Loucy (cell line): ENCODE measurements at regions not wholly inside any gene's neighbourhood (a gene's known extent, or its start where the extent isn't known, plus 50 kb on each side); places are given as distances from the start of the nearest gene placed in this dataset.

Source experiments
- EZH2phosphoT487 ChIP-seq: fragments of 200-600 bp; IDR thresholded peaks from 2 replicates; pipeline ENCODE4 v1.6.1; 2018; ENCODE audit warnings: antibody characterized with exemption, mild to moderate bottlenecking, moderate library complexity, borderline replicate concordance
- TF ChIP-seq, protein P1 (sequence below): fragments of 200-600 bp; sonication (generic); conservative IDR thresholded peaks from 2 replicates; pipeline ENCODE4 v1.5.1; 2014; ENCODE audit warnings: mild to moderate bottlenecking, antibody characterized with exemption, low read length

DNA sequence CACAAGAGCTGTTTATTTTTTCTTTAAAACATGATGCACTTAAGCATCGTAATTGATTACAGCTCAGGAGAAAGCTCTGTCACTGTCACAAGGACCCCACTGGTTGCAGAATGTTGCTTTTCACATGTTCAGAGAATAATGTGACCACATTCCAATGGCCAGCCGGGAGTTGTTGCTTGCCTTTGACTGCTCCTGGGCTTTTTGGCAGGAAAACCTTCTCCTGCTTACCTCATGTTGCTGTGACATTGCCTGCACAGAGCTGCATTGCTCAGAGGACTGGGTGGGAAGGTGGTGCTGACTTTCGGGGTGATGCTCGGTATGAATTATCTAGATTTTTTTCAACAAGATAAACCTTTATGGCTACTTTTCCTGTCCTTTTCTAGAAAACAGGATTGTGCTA, 88.2 kb downstream of the PALM2AKAP2 start:
- TF ChIP-seq, protein P1, sequence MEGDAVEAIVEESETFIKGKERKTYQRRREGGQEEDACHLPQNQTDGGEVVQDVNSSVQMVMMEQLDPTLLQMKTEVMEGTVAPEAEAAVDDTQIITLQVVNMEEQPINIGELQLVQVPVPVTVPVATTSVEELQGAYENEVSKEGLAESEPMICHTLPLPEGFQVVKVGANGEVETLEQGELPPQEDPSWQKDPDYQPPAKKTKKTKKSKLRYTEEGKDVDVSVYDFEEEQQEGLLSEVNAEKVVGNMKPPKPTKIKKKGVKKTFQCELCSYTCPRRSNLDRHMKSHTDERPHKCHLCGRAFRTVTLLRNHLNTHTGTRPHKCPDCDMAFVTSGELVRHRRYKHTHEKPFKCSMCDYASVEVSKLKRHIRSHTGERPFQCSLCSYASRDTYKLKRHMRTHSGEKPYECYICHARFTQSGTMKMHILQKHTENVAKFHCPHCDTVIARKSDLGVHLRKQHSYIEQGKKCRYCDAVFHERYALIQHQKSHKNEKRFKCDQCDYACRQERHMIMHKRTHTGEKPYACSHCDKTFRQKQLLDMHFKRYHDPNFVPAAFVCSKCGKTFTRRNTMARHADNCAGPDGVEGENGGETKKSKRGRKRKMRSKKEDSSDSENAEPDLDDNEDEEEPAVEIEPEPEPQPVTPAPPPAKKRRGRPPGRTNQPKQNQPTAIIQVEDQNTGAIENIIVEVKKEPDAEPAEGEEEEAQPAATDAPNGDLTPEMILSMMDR: no peak
- no peak for TF ChIP-seq EZH2phosphoT487
